GDM1 (cell line): ENCODE measurements at regions not wholly inside any gene's neighbourhood (a gene's known extent, or its start where the extent isn't known, plus 50 kb on each side); places are given as distances from the start of the nearest gene placed in this dataset.

Experiments
- DNase-seq: peaks from one replicate; lab custom pipeline; 2025; lab: John Stamatoyannopoulos, UW

DNA sequence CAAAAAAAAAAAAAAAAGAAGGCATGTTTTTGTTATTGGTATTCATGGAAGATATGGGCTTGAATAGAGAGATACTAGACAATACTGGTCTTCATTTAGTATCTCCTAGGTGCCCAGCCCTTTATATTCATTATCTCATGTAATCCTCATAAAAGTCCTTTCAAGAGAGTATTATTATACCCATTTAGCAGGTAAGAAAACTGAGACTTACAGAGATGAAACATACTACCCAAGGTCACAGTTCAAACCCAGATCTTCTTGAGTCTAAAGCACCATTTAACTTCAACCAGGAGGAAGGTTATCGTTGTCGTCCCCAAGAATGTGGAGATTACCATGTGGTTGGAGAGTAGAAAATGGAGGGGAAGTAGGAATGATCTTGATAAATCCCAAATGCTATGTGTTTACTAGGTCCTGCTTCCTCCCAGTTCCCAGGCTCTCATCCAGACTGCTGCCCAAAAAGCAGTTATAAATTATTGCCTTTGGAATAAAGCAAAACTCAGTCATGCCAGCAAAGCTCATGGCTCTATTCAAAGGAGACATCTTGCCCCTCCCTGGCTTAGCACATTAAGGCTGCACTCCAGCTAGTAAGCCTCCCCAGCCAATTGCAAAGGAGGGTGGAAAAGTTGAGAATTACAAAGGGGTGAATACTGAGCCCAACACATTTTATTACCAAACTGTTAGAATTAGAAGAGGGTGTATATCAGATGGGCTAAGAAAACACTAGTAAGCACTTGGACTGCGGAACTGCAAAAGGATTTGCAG is 163.9 kb downstream of the PIK3R1 start:
- DNase-seq, result no peak

DNA sequence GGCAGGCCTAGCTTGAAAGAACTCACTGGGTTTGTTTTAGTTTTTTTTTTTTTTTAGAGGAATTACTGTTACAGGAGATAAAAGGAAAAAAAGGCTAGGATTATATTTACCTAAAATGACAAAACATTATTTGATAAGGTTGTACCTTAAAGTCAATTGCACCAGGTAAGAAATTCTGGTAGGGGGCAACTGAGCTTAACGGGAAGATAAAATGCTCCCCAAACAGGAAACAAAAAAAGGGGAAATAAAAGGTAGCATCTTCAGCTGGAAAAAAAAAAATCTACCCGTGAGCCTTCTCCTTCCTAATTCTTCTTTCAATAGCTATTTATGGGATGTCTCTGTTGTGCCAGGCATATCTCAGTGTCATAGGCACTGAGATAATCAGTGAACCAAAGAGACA is 164.5 kb downstream of the PIK3R1 start:
- DNase-seq, result no peak

- no peak for DNase-seq
Observed at GRCh38 chr5:68381060-68381459, 165.5 kb downstream of the PIK3R1 start.

DNA sequence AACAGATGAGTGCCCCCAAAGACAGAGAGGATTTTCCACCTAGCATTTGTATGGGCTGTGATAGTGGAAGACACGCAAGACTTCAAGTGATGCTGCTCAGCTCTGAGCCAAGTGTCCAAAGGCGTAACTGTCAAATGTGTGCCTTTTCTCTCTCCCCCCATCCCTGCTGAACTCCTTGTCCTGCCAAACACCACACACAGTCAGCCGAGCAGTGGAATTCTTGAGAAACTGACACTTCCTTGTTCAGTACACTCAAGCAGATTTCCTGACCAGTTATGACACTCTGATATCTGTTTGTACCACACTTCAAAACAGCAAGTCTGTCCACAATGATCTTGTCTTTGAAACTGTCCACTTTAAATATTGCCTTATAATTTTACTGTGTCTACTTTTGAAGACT is 166.4 kb downstream of the PIK3R1 start:
- peak; percentile 23 for DNase-seq

GRCh38 chr5:68382640-68383039 is 167.1 kb downstream of the PIK3R1 start:
- no peak for DNase-seq

DNA sequence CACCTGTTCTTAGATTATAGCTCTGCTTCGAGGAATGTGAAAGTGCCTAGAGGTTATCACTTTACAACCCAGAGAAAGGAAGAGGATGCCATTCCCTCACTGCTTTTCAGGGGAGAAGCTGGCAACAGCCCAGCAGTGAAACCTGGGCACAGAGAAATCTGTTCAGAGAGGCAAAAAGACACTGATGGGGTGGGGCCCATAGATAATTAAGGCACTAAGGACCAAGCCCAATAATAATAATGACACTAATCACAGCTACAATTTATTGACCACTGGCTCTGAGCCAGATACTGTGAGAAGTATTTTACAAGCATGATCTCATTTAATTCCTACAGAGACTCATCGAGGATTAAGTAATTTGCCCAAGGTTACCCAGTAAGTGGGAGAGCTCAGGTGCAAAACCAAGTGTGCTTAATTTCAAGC is 168.3 kb downstream of the PIK3R1 start:
- DNase-seq, result no peak

- no peak for DNase-seq
Observed at GRCh38 chr5:68384936-68385594, 169.5 kb downstream of the PIK3R1 start.

DNA sequence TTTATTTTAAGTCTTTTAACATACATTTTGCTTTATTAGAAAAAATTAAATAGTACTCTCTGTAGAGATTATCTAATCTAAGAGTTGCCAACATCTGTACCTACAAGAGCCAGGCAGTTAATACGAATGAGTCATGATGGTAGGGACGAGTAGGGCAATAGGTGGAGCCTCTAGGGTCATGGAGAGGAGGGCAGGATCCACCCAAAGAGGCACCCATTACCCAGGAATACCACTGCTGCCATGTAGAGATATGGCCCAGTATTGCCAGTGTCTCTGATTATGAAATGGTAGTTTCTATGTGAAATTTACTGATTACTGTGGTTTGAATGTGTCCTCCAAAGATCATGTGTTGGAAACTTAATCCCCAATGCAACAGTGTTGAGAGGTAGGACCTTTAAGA is 170.4 kb downstream of the PIK3R1 start:
- DNase-seq, result no peak

DNA sequence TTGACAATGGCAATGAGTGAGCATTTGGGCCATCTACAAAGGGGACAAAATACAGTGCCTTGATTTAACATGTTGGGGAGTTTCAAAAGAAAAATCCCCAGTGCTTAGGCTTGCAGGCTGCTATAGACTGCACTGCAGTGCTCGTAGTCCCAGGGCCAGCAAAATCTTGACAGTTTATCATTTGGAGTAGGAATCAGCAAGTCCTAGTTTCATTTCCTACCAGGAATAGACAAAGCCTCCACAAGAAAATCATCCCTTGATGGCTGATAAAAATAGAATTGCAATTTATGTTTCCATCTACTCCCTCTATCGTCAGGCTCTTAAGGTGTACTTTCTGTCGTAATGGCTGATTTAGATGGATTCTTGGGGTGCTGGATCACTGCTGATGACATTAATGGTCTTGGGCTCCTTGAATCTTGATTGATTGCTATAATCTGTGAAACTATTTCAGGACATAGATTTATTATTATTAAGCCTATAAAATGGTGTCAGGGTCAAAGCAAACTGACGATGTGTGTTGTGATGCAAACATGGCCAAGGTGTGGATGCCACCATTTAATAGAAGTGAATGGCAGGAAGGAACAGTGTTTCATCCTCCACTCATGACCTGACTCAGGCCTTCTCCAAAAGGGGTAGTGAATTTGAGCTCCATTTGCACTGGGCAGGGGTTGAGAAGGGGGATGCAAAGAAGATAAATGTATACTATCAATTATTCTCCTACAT is 171.7 kb downstream of the PIK3R1 start:
- no peak for DNase-seq

GRCh38 chr5:68389618-68390017 is 174.1 kb downstream of the PIK3R1 start:
- no peak for DNase-seq

DNA sequence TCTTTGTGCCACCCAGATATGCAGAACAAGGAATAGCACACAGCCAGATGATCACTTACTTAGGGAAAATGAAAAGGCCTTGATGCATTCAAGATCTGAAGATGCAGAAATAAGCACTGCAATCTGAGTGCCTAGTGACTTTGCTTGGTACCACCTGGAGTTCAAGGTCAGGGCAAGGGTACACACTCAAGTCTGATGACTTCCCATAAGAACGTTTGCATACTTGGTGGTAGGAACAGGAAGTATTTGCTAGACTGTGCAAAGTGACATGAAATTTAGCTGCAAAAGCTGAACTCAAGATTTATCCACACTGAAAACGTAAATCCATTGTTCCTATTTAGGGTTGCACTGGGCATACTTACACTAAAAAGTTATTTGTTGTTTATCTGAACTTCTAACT is 177.1 kb downstream of the PIK3R1 start:
- DNase-seq, result no peak

GRCh38 chr5:68395302-68395701 is 179.7 kb downstream of the PIK3R1 start:
- no peak for DNase-seq

GRCh38 chr5:68395926-68396511 is 180.5 kb downstream of the PIK3R1 start:
- DNase-seq, result no peak

GRCh38 chr5:68396722-68397121 is 181.2 kb downstream of the PIK3R1 start:
- DNase-seq, result no peak

- DNase-seq, result no peak
Observed at GRCh38 chr5:68398146-68398812, 182.7 kb downstream of the PIK3R1 start.

- DNase-seq, result no peak
Observed at GRCh38 chr5:68403301-68403700, 187.7 kb downstream of the PIK3R1 start.

DNA sequence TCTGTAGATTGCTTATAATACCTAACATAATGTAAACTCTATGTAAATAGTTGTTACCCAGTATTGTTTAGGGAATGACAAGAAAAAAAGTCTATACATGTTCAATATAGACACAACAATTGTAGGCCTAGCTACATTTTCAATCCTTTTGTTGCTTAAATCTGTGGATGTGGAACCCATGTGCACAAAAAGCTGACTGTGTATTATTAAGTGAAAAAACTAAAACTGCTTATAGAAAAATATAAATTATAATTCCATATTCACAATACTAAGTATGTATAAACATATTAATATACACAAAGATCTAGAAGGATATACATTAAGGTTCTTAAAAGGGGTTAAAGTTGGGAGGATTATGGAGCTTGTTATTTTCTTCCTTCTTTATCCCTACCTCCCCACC is 188.7 kb downstream of the PIK3R1 start:
- no peak for DNase-seq

DNA sequence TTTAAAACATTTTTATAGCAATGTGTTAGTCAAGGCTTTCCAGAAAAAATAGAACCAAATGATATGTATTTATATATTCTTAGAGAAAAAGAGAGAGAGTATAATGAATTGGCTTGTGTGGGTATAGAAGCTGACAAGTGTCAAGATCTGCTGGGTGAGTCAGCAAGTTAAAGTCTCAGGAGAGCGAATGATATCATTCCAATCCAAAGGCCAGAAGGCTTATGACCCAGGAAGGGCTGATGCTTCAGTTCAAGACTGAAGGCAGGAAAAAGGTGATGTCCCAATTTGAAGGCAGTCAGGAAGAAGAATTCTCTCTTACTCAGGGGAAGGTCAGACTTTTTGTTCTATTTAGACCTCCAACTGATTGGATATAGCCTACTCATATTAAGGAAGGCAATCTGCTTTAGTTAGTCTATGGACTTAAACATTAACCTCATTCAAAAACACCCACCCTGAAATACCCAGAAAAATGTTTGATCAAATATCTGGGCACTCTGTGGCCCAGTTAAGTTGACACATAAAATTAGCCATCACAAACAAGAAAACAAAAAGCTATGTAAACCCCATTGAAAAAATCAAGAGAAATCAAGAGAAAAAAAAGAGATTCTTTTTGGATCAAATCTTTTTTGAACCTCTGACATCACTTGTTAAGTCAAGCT is 189.6 kb downstream of the PIK3R1 start:
- DNase-seq, result no peak

GRCh38 chr5:68405784-68406743 is 190.5 kb downstream of the PIK3R1 start:
- DNase-seq, result no peak

- DNase-seq, result no peak
Observed at GRCh38 chr5:68406767-68407241, 191.2 kb downstream of the PIK3R1 start.
